ENCODE measurements at regions not wholly inside any gene's neighbourhood (a gene's known extent, or its start where the extent isn't known, plus 50 kb on each side); places are given as distances from the start of the nearest gene placed in this dataset.

DNA sequence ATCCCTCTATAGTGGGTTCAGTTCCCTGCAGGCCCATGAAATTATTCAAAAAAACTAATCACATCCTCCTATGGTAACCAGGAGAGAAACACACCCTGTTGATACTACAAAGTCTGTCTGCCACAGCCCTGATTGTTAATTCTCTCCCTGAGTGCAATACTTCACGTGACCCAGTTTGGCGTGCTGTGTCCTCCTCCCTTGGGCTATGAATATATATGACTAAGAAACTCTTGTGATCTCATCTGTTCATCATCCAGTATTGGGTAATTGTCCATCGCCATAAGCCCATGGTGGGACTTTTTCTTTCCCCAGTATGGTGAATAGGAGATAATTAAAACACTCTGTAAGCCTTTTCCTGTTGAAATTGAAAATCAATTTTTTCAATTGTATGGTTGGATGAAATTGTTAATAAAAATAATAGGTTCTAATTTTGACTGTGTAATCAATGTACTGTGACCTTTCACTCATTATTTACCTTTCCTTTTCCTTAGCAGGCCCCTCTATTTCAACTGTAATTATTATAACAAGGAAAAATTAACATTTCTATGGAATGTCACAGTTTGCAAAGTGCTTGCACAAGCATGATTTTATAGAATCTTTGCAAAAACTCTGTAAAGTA is 1822.6 kb downstream of the SUCLG1 start:
- intact Hi-C loops (cut with micrococcal nuclease) = no loop called here
- CTCF ChIA-PET = no interaction called here
- Mint-ChIP-seq H3K36me3 (no peaks in the 10 kb centered on the region), H3K27ac (no peak overlapping the region), H3K27me3 (no peaks in the 10 kb centered on the region), H3K4me3 (no peak overlapping the region), H3K4me1 (ENCODE audit: low read depth) (no peaks in the 10 kb centered on the region), H3K9me3 (peaks cover 18% of the 10 kb centered on the region)
- no peak for DNase-seq
- POLR2A ChIA-PET = no interaction called here

DNA sequence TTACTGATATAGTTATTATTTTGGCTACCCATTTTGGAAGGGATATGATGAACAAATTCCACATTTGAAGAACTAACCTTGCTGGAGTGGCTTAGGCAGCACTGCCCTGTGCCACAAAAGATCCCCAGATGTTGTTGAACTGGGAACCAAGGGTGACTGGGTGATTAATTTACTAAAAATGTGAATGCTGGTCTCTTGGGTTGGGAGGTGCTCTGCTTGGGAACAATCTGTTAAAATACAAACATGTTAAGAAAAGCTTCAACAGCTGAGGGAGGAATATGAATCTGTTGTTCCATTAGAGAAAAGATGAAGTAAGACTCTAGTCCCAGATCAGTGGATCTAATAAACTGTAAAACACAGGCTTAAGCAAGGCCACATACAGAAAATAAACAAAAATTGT is 1860.1 kb downstream of the SUCLG1 start:
- intact Hi-C loops (cut with micrococcal nuclease) = no loop called here
- Mint-ChIP-seq H3K4me3 (no peak overlapping the region), H3K9me3 (peaks cover 27% of the 10 kb centered on the region), H3K4me1 (ENCODE audit: low read depth) (no peaks in the 10 kb centered on the region), H3K36me3 (no peaks in the 10 kb centered on the region), H3K27ac (no peak overlapping the region), H3K27me3 (no peaks in the 10 kb centered on the region)
- no peak for DNase-seq
- ChIA-PET POLR2A (no interaction called here), CTCF (no interaction called here)

DNA sequence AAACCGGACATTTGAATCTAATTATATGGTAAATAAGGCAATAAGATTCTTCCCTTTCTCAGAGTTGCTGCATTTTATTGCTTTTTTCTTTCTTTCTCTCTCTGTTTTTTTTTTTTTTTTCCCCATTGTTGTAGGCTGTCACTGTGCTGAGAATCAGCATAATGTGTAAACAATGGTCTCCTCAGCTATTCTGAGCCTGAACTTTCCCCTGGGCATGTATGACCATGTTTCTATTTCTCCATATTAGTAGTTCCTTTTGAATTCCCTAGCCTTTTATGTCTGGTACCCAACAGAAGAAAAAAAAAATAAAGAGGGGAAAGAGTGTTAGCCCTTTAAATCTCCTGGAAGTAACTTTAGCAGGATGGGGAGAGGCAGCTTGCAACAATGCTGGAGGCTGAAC is 1862.5 kb downstream of the SUCLG1 start:
- ChIA-PET POLR2A (no interaction called here), CTCF (no interaction called here)
- H3K4me1 Mint-ChIP-seq (ENCODE audit: low read depth) = no peaks in the 10 kb centered on the region
- H3K27ac Mint-ChIP-seq = no peak overlapping the region
- peaks cover 33% of the 10 kb centered on the region for H3K9me3 Mint-ChIP-seq
- H3K36me3 Mint-ChIP-seq = no peaks in the 10 kb centered on the region
- intact Hi-C loops (cut with micrococcal nuclease) = no loop called here
- no peak overlapping the region for H3K4me3 Mint-ChIP-seq
- DNase-seq = no peak
- no peaks in the 10 kb centered on the region for H3K27me3 Mint-ChIP-seq

DNA sequence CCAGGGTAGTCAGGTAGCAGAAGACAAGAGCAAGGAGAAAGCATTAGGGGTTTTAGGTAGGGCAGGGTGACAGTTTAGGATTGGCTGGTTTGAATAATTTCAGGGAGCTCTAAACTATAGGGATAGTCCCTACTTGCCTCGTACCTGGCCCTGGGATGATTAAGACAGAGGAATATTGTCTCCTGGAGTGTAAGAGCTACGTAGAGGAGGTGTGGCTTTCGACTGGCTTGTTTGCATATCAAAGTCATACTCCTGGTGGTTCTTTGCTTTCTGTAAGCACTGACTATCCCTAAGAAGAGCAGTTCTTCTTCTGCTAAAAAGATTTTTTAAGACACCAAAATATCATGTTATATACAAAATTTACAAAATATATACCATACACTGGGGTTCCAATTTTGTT is 1867.4 kb downstream of the SUCLG1 start:
- ChIA-PET CTCF (no interaction called here), POLR2A (no interaction called here)
- DNase-seq = no peak
- Mint-ChIP-seq H3K9me3 (peaks cover 25% of the 10 kb centered on the region), H3K27me3 (no peaks in the 10 kb centered on the region), H3K36me3 (no peaks in the 10 kb centered on the region), H3K27ac (no peak overlapping the region), H3K4me3 (no peak overlapping the region), H3K4me1 (ENCODE audit: low read depth) (no peaks in the 10 kb centered on the region)
- intact Hi-C loops (cut with micrococcal nuclease) = no loop called here

DNA sequence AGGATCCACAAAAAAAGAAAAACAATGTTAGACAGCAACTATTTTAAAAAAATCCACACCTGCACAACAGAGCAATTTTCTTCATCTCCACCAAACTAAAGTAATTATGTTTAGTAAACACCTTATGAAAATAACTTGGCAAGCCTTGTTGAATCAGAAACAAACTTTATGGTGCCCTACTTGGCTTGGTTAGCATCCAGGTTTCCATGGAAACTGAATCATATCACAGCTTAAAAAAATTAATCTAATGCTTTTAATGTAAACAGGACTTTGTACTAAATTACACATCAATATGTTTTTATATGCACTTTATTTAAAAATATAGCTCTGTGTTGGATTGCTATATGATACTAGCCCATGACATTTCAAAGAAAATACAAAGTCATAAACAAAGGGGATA is 1882.4 kb downstream of the SUCLG1 start:
- intact Hi-C loops (cut with micrococcal nuclease) = no loop called here
- CTCF ChIA-PET = no interaction called here
- Mint-ChIP-seq H3K27ac (no peak overlapping the region), H3K9me3 (peaks cover 21% of the 10 kb centered on the region), H3K36me3 (no peaks in the 10 kb centered on the region), H3K4me1 (ENCODE audit: low read depth) (no peaks in the 10 kb centered on the region), H3K27me3 (no peaks in the 10 kb centered on the region), H3K4me3 (no peak overlapping the region)
- POLR2A ChIA-PET = no interaction called here
- no peak for DNase-seq

DNA sequence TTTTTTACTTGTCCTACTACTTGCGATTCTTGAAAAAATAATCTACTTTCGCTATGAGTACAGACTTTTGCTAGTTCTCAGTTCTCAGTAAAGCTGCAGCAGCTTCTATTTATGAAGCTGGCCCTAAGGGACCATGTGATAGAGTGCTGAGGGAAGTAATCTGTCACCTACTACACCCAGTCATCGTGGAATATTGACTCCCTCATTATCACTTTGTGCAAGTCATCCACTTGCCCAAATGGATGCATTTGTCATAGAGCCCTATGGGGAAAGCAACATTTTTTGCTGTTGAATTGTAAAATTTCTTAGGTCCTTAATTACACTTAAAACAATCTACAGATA is 1919.8 kb downstream of the SUCLG1 start:
- no peak overlapping the region for H3K4me3 Mint-ChIP-seq
- no peak for DNase-seq
- intact Hi-C loops (cut with micrococcal nuclease) = no loop called here
- H3K4me1 Mint-ChIP-seq (ENCODE audit: low read depth) = no peaks in the 10 kb centered on the region
- ChIA-PET CTCF (no interaction called here), POLR2A (no interaction called here)
- peaks cover 18% of the 10 kb centered on the region for H3K9me3 Mint-ChIP-seq
- H3K27ac Mint-ChIP-seq = no peak overlapping the region
- H3K27me3 Mint-ChIP-seq = no peaks in the 10 kb centered on the region
- H3K36me3 Mint-ChIP-seq = no peaks in the 10 kb centered on the region

DNA sequence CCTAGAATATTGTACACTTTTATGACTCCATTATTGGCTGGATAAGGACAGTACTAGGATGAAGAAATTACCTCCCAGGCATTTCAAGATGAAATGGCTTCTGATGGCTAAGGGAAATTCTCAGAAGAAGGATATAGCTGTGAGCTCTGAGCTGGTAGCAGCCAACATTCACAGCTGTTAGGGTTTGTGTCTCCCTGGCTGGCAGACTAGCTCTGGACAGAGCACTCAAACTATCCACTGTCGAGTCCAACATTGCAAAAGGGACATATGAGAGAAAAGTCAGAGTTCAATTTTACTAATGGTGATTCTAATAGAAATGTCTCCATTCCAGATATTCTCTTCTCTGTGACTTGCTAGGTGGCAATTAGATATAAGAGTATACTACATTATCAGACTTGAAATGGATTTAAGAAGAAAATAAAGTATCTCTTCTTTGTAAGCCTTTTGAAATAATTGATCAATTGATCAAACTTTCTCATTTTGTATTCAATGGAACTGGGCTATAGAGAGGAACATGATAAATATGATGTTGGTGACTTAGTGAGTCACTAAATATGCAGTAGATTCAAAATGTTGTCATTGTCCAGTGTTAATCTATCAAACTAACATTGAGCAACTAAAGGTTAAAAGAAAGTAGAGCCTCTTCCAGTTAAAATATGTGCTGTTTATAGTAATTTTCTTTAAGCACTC is 1920.3 kb downstream of the SUCLG1 start:
- Mint-ChIP-seq H3K9me3 (peaks cover 20% of the 10 kb centered on the region), H3K4me3 (no peak overlapping the region), H3K4me1 (ENCODE audit: low read depth) (no peaks in the 10 kb centered on the region), H3K36me3 (no peaks in the 10 kb centered on the region), H3K27ac (no peak overlapping the region), H3K27me3 (no peaks in the 10 kb centered on the region)
- intact Hi-C loops (cut with micrococcal nuclease) = no loop called here
- no peak for DNase-seq
- POLR2A ChIA-PET = no interaction called here
- CTCF ChIA-PET = no interaction called here

DNA sequence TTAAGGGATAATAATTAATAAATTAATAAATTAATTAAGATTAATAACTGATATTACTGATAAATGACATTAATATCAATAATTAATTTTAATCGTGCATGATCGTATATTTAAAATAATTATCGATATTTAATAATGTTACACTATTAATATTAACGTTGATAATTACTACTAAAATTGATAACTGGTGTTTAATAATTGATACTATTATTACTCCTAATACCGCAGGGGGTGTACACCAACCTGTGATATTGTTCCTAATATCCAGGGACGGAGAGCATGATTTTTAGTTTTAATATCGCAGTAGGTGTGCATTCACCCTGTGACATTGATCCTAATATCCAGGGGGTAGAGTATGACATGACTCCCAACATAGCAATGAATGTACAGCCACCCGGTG is 1930.8 kb downstream of the SUCLG1 start:
- Mint-ChIP-seq H3K27me3 (no peaks in the 10 kb centered on the region), H3K36me3 (no peaks in the 10 kb centered on the region), H3K4me1 (ENCODE audit: low read depth) (no peaks in the 10 kb centered on the region), H3K4me3 (no peak overlapping the region), H3K9me3 (peaks cover 24% of the 10 kb centered on the region), H3K27ac (no peak overlapping the region)
- POLR2A ChIA-PET = no interaction called here
- intact Hi-C loops (cut with micrococcal nuclease) = no loop called here
- DNase-seq = no peak
- CTCF ChIA-PET = no interaction called here

DNA sequence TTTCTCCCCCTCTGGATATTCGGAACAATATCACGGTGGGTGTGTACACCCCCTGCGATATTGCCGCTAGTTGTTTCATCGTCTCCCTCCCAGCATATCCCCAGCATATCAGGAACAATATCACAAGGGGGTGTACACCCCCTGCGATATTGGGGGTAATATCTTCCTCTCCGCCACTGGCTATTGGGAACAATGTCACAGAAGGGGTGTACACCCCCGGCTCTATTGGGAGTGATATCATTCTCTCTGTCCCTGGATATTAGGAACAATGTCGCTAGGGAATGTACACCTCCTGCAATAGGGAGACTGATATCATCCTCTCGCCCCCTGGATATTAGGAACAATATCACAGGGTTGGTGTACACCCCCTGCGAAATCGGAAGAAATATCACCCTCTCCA is 1932.0 kb downstream of the SUCLG1 start:
- ChIA-PET CTCF (no interaction called here), POLR2A (no interaction called here)
- H3K4me1 Mint-ChIP-seq (ENCODE audit: low read depth) = no peaks in the 10 kb centered on the region
- H3K9me3 Mint-ChIP-seq = peaks cover 24% of the 10 kb centered on the region
- no peaks in the 10 kb centered on the region for H3K36me3 Mint-ChIP-seq
- H3K27ac Mint-ChIP-seq = no peak overlapping the region
- no peak for DNase-seq
- H3K27me3 Mint-ChIP-seq = no peaks in the 10 kb centered on the region
- no peak overlapping the region for H3K4me3 Mint-ChIP-seq
- intact Hi-C loops (cut with micrococcal nuclease) = no loop called here

DNA sequence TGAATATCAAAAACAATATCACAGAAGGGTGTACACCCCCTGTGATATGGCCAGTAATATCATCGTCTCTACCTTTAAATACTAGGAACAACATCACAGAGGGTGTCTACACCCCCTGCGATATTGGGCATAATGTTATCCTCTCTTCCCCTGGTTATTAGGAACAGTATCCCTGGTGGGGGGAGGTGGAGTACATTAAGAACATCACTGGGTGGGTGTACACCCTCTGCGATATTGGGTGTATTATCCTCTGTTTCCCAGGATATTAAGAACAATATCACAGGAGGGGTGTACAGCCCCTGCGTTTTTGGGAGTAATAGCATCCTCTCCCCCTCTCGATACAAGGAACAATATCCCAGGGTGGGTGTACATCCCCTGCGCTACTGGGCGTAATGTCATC is 1932.8 kb downstream of the SUCLG1 start:
- CTCF ChIA-PET = no interaction called here
- Mint-ChIP-seq H3K4me3 (no peak overlapping the region), H3K27me3 (no peaks in the 10 kb centered on the region), H3K4me1 (ENCODE audit: low read depth) (no peaks in the 10 kb centered on the region), H3K27ac (no peak overlapping the region), H3K9me3 (peaks cover 28% of the 10 kb centered on the region), H3K36me3 (no peaks in the 10 kb centered on the region)
- intact Hi-C loops (cut with micrococcal nuclease) = no loop called here
- POLR2A ChIA-PET = no interaction called here
- no peak for DNase-seq

DNA sequence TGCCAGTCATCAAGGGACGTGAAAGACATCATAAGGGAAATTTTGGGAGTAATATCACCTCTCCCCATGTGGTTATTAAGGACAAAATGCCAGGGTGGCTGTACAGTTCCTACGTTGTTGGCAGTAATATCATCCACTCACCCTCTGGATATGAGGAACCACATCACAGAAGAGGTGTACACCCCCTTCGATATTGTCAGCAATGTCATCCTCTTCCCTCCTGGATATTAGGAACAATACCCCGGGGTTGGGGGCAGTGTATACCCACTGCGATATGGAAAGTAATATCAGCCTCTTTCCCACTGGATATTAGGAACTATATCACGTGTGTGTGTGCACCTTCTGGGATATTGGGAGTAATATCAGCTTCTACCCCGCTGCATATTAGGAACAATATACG is 1933.3 kb downstream of the SUCLG1 start:
- intact Hi-C loops (cut with micrococcal nuclease) = loop anchor here (2.0 kb wide), 1 partner anchor 817 kb away; no protein-coding TSS in a partner anchor
- Mint-ChIP-seq H3K27ac (no peak overlapping the region), H3K27me3 (no peaks in the 10 kb centered on the region), H3K9me3 (peaks cover 27% of the 10 kb centered on the region), H3K4me3 (no peak overlapping the region), H3K4me1 (ENCODE audit: low read depth) (no peaks in the 10 kb centered on the region), H3K36me3 (no peaks in the 10 kb centered on the region)
- POLR2A ChIA-PET = no interaction called here
- CTCF ChIA-PET = no interaction called here
- DNase-seq = no peak

DNA sequence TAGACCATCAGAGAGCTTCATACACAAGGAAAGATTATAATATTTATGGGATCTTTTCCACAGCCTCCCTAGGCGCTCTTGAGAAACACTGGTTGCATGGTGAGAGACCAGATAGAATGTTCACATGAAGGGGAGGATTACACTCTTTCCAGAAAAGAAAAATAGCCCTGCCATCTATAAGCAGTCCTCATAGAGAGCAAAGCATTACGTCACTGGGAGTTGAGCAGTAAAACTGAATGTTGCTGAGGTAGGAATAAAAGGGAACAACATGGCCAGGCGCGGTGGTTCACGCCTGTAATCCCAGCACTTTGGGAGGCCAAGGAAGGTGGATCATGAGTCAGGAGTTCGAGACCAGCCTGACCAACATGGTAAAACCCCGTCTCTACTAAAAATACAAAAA is 1934.3 kb downstream of the SUCLG1 start:
- H3K9me3 Mint-ChIP-seq = peaks cover 20% of the 10 kb centered on the region

DNA sequence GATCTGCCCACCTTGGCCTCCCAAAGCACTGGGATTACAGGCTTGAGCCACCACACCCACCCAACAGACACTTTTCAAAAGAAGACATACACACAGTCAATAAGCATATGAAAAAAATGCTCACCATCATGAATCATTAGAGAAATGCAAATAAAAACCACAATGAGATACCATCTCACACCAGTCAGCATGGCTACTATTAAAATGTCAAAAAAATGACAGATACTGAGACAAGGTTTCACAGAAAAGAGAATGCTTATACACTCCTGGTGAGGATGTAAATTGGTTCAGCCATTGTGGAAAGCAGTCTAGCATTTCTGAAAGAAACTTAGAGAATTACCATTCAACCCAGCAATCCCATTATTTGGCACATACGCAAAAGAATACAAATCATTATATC is 1947.2 kb downstream of the SUCLG1 start:
- no peak for DNase-seq
- Mint-ChIP-seq H3K27ac (no peak overlapping the region), H3K4me1 (ENCODE audit: low read depth) (no peaks in the 10 kb centered on the region), H3K4me3 (no peak overlapping the region), H3K9me3 (peaks cover 13% of the 10 kb centered on the region), H3K36me3 (no peaks in the 10 kb centered on the region), H3K27me3 (no peaks in the 10 kb centered on the region)
- ChIA-PET POLR2A (no interaction called here), CTCF (no interaction called here)
- intact Hi-C loops (cut with micrococcal nuclease) = no loop called here

More for the DNA sequence above, 1934.3 kb downstream of the SUCLG1 start:
- ChIA-PET CTCF (no interaction called here), POLR2A (no interaction called here)
- DNase-seq = no peak
- no peaks in the 10 kb centered on the region for H3K36me3 Mint-ChIP-seq
- no peaks in the 10 kb centered on the region for H3K4me1 Mint-ChIP-seq (ENCODE audit: low read depth)
- H3K27me3 Mint-ChIP-seq = no peaks in the 10 kb centered on the region
- intact Hi-C loops (cut with micrococcal nuclease) = loop anchor here (2.0 kb wide), 1 partner anchor 818 kb away; no protein-coding TSS in a partner anchor
- no peak overlapping the region for H3K27ac Mint-ChIP-seq
- no peak overlapping the region for H3K4me3 Mint-ChIP-seq

Measured in activated CD4-positive, alpha-beta memory T cell treated with anti-CD3 and anti-CD28 coated beads for 36 hours (primary cell).